ENCODE measurements at regions not wholly inside any gene's neighbourhood (a gene's known extent, or its start where the extent isn't known, plus 50 kb on each side); places are given as distances from the start of the nearest gene placed in this dataset.

DNA sequence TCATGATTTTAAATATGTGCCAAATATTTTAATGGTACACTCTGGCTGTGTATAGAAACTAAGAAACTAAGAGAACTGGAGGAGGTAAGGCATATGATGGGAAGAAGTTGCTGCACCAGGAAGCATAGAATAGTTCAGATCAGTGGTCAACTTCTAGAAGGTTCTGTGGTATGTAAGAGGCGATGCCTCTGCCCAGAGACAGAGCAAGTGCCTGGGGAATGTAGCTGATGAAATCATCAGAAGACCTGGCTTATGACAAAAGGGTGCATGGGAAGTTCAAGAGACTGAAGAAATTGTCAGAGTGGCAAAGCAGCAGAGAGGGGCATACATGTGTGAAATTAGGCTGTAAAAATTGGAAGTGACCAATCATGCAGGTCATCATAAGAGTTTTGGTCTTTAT is 580.8 kb downstream of the BMP2 start:
- TF ChIP-seq, protein P1, sequence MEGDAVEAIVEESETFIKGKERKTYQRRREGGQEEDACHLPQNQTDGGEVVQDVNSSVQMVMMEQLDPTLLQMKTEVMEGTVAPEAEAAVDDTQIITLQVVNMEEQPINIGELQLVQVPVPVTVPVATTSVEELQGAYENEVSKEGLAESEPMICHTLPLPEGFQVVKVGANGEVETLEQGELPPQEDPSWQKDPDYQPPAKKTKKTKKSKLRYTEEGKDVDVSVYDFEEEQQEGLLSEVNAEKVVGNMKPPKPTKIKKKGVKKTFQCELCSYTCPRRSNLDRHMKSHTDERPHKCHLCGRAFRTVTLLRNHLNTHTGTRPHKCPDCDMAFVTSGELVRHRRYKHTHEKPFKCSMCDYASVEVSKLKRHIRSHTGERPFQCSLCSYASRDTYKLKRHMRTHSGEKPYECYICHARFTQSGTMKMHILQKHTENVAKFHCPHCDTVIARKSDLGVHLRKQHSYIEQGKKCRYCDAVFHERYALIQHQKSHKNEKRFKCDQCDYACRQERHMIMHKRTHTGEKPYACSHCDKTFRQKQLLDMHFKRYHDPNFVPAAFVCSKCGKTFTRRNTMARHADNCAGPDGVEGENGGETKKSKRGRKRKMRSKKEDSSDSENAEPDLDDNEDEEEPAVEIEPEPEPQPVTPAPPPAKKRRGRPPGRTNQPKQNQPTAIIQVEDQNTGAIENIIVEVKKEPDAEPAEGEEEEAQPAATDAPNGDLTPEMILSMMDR (conservative IDR thresholded peaks at IDR 0.05), result no peak
- TF ChIP-seq ZFX (IDR thresholded peaks at IDR 0.05), result no peak
